ENCODE measurements at regions not wholly inside any gene's neighbourhood (a gene's known extent, or its start where the extent isn't known, plus 50 kb on each side); places are given as distances from the start of the nearest gene placed in this dataset.

GRCh38 chr1:215344539-215344938 is 222.6 kb upstream of the KCTD3 start:
- TF ChIP-seq CTCF (conservative IDR thresholded peaks at IDR 0.05; ENCODE audit: low read depth, low read length): no peak
- no peak for TF ChIP-seq POLR2A (IDR thresholded peaks at IDR 0.05; ENCODE audit: low read depth, low read length)
- TF ChIP-seq RCOR1 (IDR thresholded peaks at IDR 0.05; ENCODE audit: insufficient replicate concordance, low read length): no peak
- TF ChIP-seq CEBPB (IDR thresholded peaks at IDR 0.05; ENCODE audit: low read depth, low read length): no peak
- TF ChIP-seq CHD1 (IDR thresholded peaks at IDR 0.05; ENCODE audit: low read depth, low read length): no peak
- TF ChIP-seq NFE2L2 (IDR thresholded peaks at IDR 0.05; ENCODE audit: low read depth, low read length): no peak
- TF ChIP-seq USF2 (IDR thresholded peaks at IDR 0.05; ENCODE audit: low read depth, low read length): no peak

All from IMR-90 (cell line).